HTR-8/SVneo (cell line): ENCODE measurements at regions not wholly inside any gene's neighbourhood (a gene's known extent, or its start where the extent isn't known, plus 50 kb on each side); places are given as distances from the start of the nearest gene placed in this dataset.
"Not testable (repeated sequence)": the region's sequence is repeated elsewhere in the genome, so short reads cannot be mapped to it uniquely, and the experiment has no call there.

ENCODE experiments used
- DNase-seq: peaks from one replicate; pipeline ENCODE4 v3.0.0; 2011; ENCODE audit warnings: low spot score, mixed read lengths; ENCODE audit not compliant: insufficient read length
- FAIRE-seq: peaks from 2 replicates; lab custom pipeline; 2011; peaks lifted over from hg19 to GRCh38; lab: Jason Lieb, UNC

GRCh38 chr11:49499117-49499516 is 290.7 kb upstream of the FOLH1 start:
- DNase-seq = no peak
- FAIRE-seq = no peak

DNA sequence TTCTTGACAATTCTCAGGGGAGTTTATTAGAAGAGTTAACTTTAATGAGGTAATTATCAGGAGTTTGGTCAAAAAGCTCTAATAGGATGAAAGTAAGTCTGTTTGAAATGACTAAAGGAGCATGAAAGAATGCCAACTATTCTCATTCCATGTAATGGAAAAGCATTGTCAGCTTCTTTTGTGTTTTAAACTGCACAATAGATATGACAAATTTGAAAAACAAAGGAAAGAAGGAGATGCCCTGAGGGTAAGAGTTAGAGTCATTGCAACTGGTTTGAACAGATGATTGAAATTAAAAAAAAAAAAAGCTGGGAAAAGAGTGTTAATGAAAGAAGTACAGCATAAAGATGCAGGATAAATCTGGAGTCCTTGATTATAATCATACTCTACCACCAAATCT is 296.8 kb upstream of the FOLH1 start:
- DNase-seq (no peak), FAIRE-seq (no peak)

DNA sequence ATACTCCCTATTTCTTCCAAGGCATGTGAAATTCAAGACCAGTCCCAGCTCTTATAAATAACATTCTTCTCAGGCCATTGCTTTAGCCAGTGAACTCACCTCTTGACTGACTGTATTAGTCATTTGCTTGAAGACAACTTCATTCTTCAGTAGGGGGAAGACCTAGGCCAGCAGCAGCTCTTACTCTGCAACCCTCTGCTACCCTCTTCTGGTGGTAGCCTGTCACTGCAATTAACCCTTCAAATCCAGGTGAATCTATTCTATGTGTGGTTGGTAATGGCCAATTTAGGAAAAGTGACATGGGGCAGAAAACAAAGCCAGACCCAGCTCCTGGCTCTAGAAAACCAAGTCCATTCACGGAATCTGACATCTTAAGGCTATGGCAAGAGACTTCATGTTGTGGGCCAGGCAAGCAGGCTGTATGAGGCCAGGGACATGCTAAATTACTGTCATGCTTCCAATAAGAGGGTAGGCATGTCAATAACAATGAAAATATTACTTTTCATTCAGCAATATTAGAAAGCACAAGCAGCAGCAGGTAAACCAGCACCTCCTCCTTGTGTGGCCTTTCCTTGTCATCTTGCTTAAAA is 317.9 kb upstream of the FOLH1 start:
- peak; percentile 40 for FAIRE-seq
- not testable (repeated sequence) for DNase-seq

DNA sequence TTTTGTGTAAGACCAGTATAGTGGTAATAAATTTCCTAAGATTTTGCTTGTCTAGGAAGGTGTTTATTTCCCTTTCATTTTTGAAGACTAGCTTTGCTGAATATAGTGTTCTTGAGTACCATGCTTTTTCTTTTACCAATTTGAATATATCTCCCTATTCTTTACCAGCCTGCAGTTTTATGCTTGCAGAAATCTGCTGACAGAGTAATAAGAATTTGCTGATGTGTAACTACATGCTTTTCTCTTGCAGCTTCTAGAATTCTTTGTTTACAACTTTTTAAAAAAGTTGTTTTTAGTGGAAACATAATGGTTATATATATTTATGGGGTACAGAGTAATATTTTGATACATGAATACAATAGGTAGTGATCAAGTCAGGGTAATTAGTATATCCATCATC is 324.8 kb upstream of the FOLH1 start:
- FAIRE-seq = no peak
- DNase-seq = no peak

DNA sequence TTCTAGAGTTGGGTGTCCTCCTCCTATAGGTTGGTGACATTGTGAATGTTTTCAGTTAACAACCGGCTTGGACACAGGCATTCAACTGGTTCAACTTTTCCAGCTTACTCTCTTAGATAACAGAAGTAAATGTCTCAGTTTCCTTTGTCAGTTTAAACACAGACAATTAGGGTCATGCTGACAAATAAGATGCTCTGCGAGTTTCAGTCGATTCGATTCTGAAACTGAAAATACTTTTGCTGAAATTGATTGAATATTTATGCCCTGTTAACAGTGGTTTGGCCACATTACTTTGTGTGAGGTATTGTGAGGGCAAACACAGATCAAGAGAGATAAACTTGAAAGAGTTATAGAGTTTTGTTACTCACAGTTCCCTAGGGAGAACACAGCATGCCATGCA is 330.5 kb upstream of the FOLH1 start:
- FAIRE-seq, DNase-seq: not testable (repeated sequence)

DNA sequence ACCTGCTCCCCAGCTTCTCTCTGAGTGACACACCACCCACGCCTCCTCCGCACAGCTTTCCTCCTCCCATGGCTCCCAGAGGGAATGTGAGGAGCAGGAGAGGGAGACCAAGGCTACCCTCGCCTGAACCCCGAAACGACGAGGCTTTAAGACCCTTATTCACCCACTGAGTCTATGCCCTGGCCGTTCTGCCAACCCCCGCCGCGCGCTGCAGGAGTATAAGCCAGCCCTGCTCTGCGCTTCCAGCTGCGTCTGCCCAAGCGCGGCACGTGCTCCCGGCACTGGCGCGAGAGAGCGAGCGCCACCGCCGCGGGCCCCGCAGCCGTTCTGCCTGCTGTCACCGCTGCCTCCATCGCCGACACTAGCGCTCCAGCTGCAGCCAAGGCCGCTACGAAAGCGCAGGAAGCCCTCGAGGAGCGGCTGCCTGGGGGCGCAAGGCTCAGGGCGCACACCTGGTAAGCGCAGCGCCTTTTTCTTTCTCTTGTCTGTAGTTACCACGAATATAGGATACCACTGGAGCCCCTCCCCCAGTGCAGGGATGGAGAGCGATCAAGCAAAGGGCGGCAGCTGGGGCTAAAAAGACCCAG is 350.0 kb upstream of the FOLH1 start:
- FAIRE-seq, DNase-seq: not testable (repeated sequence)

GRCh38 chr11:49560593-49560992 is 352.2 kb upstream of the FOLH1 start:
- not testable (repeated sequence) for DNase-seq, FAIRE-seq

DNA sequence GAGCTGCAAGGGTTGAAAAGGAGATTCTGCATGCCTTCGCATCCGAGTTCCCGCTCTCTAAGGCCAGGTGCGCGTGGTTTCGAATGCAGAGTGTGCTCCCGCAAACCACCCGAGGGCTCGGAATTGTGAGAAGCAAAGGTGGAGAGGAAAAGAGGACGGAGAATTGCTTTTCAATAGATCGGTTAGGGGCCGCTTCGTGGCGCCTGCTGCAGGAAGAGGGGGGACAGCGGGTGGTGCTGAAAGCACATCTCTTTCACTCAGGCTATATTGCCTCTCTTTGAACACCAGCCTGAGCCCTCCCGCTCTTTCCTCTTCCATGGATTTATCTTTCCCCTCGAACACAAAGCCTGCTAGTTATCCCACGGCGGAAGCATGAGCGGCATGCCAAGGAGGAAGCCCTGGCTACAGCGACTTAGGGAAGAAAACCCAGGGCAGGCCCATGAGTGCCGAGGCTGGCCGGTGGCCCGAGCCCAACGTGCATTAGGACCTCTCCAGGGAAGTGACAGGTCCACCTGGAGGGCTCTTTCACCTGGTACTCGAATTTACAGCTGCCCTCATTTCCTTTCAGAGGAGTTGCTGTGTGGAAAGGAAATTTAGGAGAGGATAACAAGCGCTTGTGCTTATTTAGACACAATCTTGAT is 353.0 kb upstream of the FOLH1 start:
- DNase-seq, FAIRE-seq: not testable (repeated sequence)

DNA sequence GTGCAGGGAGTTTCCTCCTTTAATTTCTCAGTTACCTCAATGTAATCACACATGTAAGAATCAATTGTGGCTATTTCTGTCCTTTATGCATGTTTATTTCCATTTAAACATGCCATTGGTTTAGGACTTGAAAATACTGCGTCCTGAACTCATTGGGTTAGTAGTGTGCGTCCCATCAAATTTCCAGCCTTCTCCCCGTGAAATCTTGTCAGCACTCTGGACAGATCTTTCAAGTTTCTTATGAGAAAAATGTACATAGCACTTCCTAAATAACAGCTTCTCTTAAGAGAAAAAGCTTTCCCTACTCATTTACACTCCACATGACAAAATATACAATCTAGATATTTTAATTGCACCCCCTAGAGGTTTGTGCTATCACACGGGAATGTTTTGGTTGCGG is 353.9 kb upstream of the FOLH1 start:
- DNase-seq, FAIRE-seq: not testable (repeated sequence)

GRCh38 chr11:49579492-49579891 is 371.1 kb upstream of the FOLH1 start:
- not testable (repeated sequence) for DNase-seq, FAIRE-seq

DNA sequence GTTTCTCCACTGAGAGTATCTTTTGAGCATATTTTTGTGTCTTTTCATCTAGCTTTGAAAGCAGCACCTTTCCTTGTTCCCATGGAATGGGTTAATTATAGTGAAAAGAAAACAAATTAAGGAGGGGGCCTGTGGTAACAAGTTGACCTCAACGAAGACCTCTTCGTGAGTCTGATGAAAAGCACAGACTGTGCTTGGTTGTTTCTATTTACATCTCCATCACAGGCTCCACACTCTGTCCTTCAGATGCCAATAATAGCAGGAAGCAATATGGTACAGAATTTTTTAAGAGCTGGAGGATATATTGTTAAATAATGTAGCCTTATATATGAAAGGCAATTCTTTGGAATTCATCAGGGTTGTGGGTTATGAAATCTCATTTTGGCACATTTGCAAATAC is 366.7 kb upstream of the OR4C13 start:
- DNase-seq, FAIRE-seq: not testable (repeated sequence)

DNA sequence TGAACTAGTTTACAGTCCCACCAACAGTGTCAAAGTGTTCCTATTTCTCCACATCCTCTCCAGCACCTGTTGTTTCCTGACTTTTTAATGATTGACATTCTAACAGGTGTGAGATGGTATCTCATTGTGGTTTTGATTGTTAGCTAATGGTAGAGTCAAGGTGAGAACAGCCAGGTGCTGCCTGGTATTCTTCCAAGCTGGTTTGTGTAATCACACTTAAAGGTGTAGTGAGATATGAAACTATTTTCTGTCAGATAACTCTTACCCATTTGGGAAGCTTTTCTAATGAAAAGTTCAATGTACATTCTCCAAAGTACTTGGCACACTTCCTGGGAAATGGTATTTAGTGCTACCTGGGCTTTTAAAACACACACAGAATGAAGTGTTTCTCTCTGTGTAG is 343.3 kb upstream of the OR4C13 start:
- FAIRE-seq, DNase-seq: not testable (repeated sequence)

GRCh38 chr11:49623872-49624271 is 328.3 kb upstream of the OR4C13 start:
- DNase-seq, FAIRE-seq: not testable (repeated sequence)

- FAIRE-seq, DNase-seq: not testable (repeated sequence)
Observed at GRCh38 chr11:49670705-49671104, 281.5 kb upstream of the OR4C13 start.

- DNase-seq, FAIRE-seq: not testable (repeated sequence)
Observed at GRCh38 chr11:49702121-49702520, 250.1 kb upstream of the OR4C13 start.

DNA sequence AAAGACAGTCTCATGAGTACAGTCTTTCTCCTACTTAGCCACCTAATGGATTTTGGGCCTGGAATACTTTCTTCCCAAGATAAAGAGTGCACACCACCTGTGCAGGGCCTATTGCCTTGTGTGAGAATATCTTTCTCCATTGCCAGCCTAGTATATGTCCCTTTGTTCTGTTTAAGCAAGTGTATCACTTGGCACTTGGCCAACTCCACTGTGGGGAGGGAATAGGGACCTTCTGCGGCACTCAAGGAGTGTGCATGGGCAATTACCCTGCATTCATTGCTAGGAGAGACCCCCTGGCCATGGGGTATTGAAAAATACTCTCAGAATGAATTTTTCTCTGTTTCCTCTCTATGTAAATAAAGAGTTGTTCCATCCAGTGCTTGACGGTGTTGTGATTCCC is 201.7 kb upstream of the OR4C13 start:
- FAIRE-seq, DNase-seq: not testable (repeated sequence)

GRCh38 chr11:49750960-49751359 is 201.2 kb upstream of the OR4C13 start:
- not testable (repeated sequence) for DNase-seq, FAIRE-seq

DNA sequence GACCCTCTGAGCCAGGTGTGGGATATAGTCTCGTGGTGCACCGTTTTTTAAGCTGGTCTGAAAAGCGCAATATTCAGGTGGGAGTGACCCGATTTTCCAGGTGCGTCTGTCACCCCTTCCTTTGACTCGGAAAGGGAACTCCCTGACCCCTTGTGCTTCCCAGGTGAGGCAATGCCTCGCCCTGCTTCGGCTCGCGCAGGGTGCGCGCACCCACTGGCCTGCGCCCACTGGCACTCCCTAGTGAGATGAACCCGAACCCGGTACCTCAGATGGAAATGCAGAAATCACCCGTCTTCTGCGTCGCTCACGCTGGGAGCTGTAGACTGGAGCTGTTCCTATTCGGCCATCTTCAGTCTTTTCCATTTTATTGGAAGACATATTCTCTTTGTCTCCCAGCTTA is 171.4 kb upstream of the OR4C13 start:
- not testable (repeated sequence) for FAIRE-seq, DNase-seq

DNA sequence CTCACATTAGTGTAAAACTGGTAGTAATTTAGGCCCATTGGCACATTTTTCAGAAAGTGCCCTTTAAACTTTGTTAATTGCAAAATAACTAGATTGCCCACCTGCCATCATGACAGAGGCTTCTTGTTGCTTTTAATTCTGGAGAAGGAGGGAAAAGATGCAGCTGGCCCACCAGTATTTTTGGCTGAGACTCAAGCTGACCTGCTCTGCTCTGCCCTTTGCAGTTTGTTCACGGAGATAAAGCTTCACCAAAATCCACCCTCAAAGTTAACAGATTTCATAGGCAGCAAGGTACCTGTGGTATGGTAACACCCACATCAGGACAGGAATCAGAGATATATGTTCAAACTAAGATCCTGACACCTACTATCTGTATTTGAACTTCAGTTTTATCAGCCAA is 170.2 kb upstream of the OR4C13 start:
- not testable (repeated sequence) for DNase-seq
- peak; percentile 16 for FAIRE-seq

GRCh38 chr11:49783841-49784240 is 168.3 kb upstream of the OR4C13 start:
- FAIRE-seq, DNase-seq: not testable (repeated sequence)

DNA sequence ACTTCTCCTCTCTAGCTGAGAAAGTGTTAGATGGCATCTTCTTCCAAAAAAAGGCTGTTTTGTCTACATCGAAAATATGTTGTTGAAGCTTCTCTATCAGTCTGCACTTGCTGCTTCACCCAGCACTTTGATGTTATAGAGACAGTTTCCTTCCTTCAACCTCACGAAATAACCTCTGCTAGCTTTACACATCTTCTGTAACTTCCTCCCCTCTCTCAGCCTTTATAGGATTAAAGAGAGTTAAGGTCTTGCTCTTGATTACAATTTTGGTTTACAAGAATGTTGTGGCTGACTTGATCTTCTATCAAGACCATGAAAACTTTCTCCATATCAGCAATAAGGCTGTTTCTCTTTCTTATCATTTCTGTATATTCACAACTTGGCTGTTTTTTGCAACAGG is 162.4 kb upstream of the OR4C13 start:
- FAIRE-seq, DNase-seq: not testable (repeated sequence)
